OCI-LY3 (cell line): ENCODE measurements at regions not wholly inside any gene's neighbourhood (a gene's known extent, or its start where the extent isn't known, plus 50 kb on each side); places are given as distances from the start of the nearest gene placed in this dataset.

ENCODE experiments used
- H2AFZ ChIP-seq: fragments of 200-600, 300-600 bp; shearing (Covaris generic); 2 replicates; pipeline ENCODE4 v1.6.0; 2014; ENCODE audit warnings: antibody characterized with exemption, low read depth, low read length
- H3K27ac ChIP-seq: fragments of 200-600, 300-600 bp; sonication (generic); 2 replicates; pipeline ENCODE4 v1.5.1; 2014; ENCODE audit warnings: mild to moderate bottlenecking, low read length, moderate library complexity, mixed read lengths
- H3K27me3 ChIP-seq: fragments of 200-600, 300-600 bp; sonication (generic); 2 replicates; pipeline ENCODE4 v1.6.1; 2014; ENCODE audit warnings: low read depth, low read length, mixed read lengths
- H3K36me3 ChIP-seq: fragments of 200-600, 300-600 bp; sonication (generic); replicated peaks from 2 replicates; pipeline ENCODE3; 2014; ENCODE audit warnings: low read depth, low read length, mixed read lengths
- H3K4me1 ChIP-seq: fragments of 300-600, 200-600 bp; sonication (generic); 2 replicates; pipeline ENCODE4 v1.6.1; 2014; ENCODE audit warnings: low read length, mixed read lengths
- H3K4me2 ChIP-seq: fragments of 200-600, 300-600 bp; sonication (generic); 2 replicates; pipeline ENCODE4 v1.6.1; 2014; ENCODE audit warnings: low read length, mixed read lengths
- H3K4me3 ChIP-seq: fragments of 300-600, 200-600 bp; sonication (generic); 2 replicates; pipeline ENCODE4 v1.5.1; 2014; ENCODE audit warnings: antibody characterized with exemption, mild to moderate bottlenecking, low read length, moderate library complexity
- H3K79me2 ChIP-seq: fragments of 300-600, 200-600 bp; shearing (Covaris generic); 2 replicates; pipeline ENCODE4 v1.6.1; 2014; ENCODE audit warnings: mild to moderate bottlenecking, low read length, mixed read lengths
- H3K9ac ChIP-seq: fragments of 300-600, 200-600 bp; shearing (Covaris generic); 2 replicates; pipeline ENCODE4 v1.6.0; 2014; ENCODE audit warnings: mild to moderate bottlenecking, low read length, moderate library complexity
- H3K9me3 ChIP-seq: fragments of 200-600, 300-600 bp; shearing (Covaris generic); 2 replicates; pipeline ENCODE4 v1.6.1; 2014; ENCODE audit warnings: low read length, mixed read lengths; ENCODE audit not compliant: insufficient read depth
- H4K20me1 ChIP-seq: fragments of 200-600, 300-600 bp; sonication (generic); 2 replicates; pipeline ENCODE4 v1.6.1; 2016; ENCODE audit warnings: low read length, mixed read lengths; ENCODE audit not compliant: insufficient read depth
- CTCF ChIP-seq: fragments of 200-600, 300-600 bp; sonication (generic); IDR thresholded peaks from 2 replicates; pipeline ENCODE4 v1.5.1; 2014; ENCODE audit warnings: antibody characterized with exemption, low read length, low read depth
- EZH2phosphoT487 ChIP-seq: fragments of 200-600 bp; shearing (Covaris generic); IDR thresholded peaks from 2 replicates; pipeline ENCODE4 v1.6.1; 2018; ENCODE audit warnings: antibody characterized with exemption, mixed run types, low read depth

- Histone ChIP-seq H2AFZ (no peak overlapping the region), H3K79me2 (no peaks in the 10 kb centered on the region), H3K36me3 (no peaks in the 10 kb centered on the region), H3K9ac (no peak overlapping the region), H4K20me1 (no peaks in the 10 kb centered on the region), H3K27me3 (no peaks in the 10 kb centered on the region), H3K4me3 (no peak overlapping the region), H3K4me2 (no peak overlapping the region), H3K27ac (no peak overlapping the region), H3K9me3 (no peaks in the 10 kb centered on the region), H3K4me1 (no peaks in the 10 kb centered on the region)
- no peak for TF ChIP-seq CTCF
- TF ChIP-seq EZH2phosphoT487 = no peak
These were observed 661.5 kb upstream of the EPHA5 start for GRCh38 chr4:66331761-66332160.

- Histone ChIP-seq H3K36me3 (no peaks in the 10 kb centered on the region), H4K20me1 (no peaks in the 10 kb centered on the region), H3K9ac (no peak overlapping the region), H3K4me1 (no peaks in the 10 kb centered on the region), H3K27me3 (no peaks in the 10 kb centered on the region), H3K79me2 (no peaks in the 10 kb centered on the region), H3K9me3 (no peaks in the 10 kb centered on the region), H3K27ac (no peak overlapping the region), H3K4me2 (no peak overlapping the region), H3K4me3 (no peak overlapping the region), H2AFZ (no peak overlapping the region)
- no peak for TF ChIP-seq CTCF
These were observed 659.8 kb upstream of the EPHA5 start for GRCh38 chr4:66330125-66330524.

GRCh38 chr4:66328803-66329574 is 658.7 kb upstream of the EPHA5 start:
- Histone ChIP-seq H3K27me3 (no peaks in the 10 kb centered on the region), H2AFZ (no peak overlapping the region), H3K36me3 (no peaks in the 10 kb centered on the region), H3K9me3 (no peaks in the 10 kb centered on the region), H3K27ac (no peak overlapping the region), H4K20me1 (no peaks in the 10 kb centered on the region), H3K4me3 (no peak overlapping the region), H3K4me1 (no peaks in the 10 kb centered on the region), H3K9ac (no peak overlapping the region), H3K79me2 (no peaks in the 10 kb centered on the region), H3K4me2 (no peak overlapping the region)
- TF ChIP-seq CTCF (no peak), EZH2phosphoT487 (no peak)

- Histone ChIP-seq H3K79me2 (no peaks in the 10 kb centered on the region), H2AFZ (no peak overlapping the region), H3K4me1 (no peaks in the 10 kb centered on the region), H3K9me3 (peaks cover 6% of the 10 kb centered on the region; the same call in 1 of the 2 replicates), H3K27me3 (no peaks in the 10 kb centered on the region), H3K36me3 (no peaks in the 10 kb centered on the region), H3K4me3 (no peak overlapping the region), H3K27ac (no peak overlapping the region), H4K20me1 (no peaks in the 10 kb centered on the region), H3K4me2 (no peak overlapping the region), H3K9ac (no peak overlapping the region)
- no peak for TF ChIP-seq EZH2phosphoT487
These were observed 637.6 kb upstream of the EPHA5 start for GRCh38 chr4:66307641-66308438.
